ENCODE measurements at regions not wholly inside any gene's neighbourhood (a gene's known extent, or its start where the extent isn't known, plus 50 kb on each side); places are given as distances from the start of the nearest gene placed in this dataset.

DNA sequence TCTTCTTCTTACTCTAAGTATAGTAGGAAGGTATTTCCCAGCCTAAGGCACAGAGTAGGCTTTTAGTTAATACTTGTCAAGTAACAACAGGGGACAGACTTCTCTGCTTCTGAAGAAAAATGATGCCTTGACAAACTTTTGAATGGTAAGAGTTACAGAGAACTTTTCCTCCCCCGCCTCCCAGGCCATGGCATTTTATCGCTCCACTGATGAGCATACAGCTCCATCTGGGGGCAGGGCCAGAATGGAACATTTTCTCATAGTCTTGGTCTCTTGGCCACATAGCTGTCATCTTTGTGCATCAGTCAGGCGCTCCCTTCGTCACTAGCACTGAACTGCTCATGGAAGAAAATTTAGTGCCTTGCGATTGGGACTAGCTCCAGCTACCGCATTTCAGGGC, 1066.8 kb upstream of the CITED2 start (continued):
- TF ChIP-seq TAL1 (IDR thresholded peaks at IDR 0.05) = no peak
- peak; percentile 61 to 71 for TF ChIP-seq RAD21 (CRISPR knock-in tag; conservative IDR thresholded peaks at IDR 0.05 in 1 of 2, IDR thresholded peaks at IDR 0.05 in 1 of 2)
- no peak for TF ChIP-seq ZKSCAN3 (CRISPR knock-in tag; IDR thresholded peaks at IDR 0.05)
- TF ChIP-seq, protein P1, sequence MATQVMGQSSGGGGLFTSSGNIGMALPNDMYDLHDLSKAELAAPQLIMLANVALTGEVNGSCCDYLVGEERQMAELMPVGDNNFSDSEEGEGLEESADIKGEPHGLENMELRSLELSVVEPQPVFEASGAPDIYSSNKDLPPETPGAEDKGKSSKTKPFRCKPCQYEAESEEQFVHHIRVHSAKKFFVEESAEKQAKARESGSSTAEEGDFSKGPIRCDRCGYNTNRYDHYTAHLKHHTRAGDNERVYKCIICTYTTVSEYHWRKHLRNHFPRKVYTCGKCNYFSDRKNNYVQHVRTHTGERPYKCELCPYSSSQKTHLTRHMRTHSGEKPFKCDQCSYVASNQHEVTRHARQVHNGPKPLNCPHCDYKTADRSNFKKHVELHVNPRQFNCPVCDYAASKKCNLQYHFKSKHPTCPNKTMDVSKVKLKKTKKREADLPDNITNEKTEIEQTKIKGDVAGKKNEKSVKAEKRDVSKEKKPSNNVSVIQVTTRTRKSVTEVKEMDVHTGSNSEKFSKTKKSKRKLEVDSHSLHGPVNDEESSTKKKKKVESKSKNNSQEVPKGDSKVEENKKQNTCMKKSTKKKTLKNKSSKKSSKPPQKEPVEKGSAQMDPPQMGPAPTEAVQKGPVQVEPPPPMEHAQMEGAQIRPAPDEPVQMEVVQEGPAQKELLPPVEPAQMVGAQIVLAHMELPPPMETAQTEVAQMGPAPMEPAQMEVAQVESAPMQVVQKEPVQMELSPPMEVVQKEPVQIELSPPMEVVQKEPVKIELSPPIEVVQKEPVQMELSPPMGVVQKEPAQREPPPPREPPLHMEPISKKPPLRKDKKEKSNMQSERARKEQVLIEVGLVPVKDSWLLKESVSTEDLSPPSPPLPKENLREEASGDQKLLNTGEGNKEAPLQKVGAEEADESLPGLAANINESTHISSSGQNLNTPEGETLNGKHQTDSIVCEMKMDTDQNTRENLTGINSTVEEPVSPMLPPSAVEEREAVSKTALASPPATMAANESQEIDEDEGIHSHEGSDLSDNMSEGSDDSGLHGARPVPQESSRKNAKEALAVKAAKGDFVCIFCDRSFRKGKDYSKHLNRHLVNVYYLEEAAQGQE (IDR thresholded peaks at IDR 0.05; ENCODE audit: borderline replicate concordance) = peak; percentile 40; the same call in 1 of the 2 replicates
- TF ChIP-seq, protein P1 (CRISPR knock-in tag; IDR thresholded peaks at IDR 0.05; ENCODE audit: low read depth) = no peak
- no peak for TF ChIP-seq CBX8 (IDR thresholded peaks at IDR 0.05; ENCODE audit: borderline replicate concordance, extremely low read depth, low read depth, low read length, poor library complexity, severe bottlenecking)
- no peak for TF ChIP-seq PHB (CRISPR knock-in tag; IDR thresholded peaks at IDR 0.05)
- TF ChIP-seq TBL1XR1 (IDR thresholded peaks at IDR 0.05; ENCODE audit: low read length in 2 of 2) = no peak
- 0 out of 2 replicates have a peak, but pooled peaks have one; percentile 35 for TF ChIP-seq SMC3 (conservative IDR thresholded peaks at IDR 0.05; ENCODE audit: insufficient read depth, low read depth, low read length)

All from K562 (cell line).